GM12878 (cell line): ENCODE measurements at regions not wholly inside any gene's neighbourhood (a gene's known extent, or its start where the extent isn't known, plus 50 kb on each side); places are given as distances from the start of the nearest gene placed in this dataset.

Experiments used
- ATAC-seq: fragments of 200-7000 bp; cut with Tn5 transposase; 3 replicates; pipeline ENCODE4 v1.9.1; 2020; ENCODE audit warnings: mild to moderate bottlenecking, moderate library complexity
- BruUV-seq: library from RNA; stranded (reverse); fragments of 400-500 nt; replicated peaks from 2 replicates; lab custom pipeline; 2021; lab: Mats Ljungman, UMichigan
- CTCF ChIA-PET: fragments of 300-600 bp; sonication (Branson Sonifier 250); formaldehyde crosslinking; extraction: SDS; loops from one replicate; lab custom pipeline; 2021; ENCODE audit warnings: inconsistent platforms; lab: Yijun Ruan, JAX
- POLR2A ChIA-PET: fragments of 350-600 bp; formaldehyde crosslinking; extraction: SDS; loops from one replicate; lab custom pipeline; 2021; ENCODE audit warnings: inconsistent platforms; lab: Charles Lee
- RAD21 ChIA-PET: fragments of 300-600 bp; sonication (Branson Sonifier 250); formaldehyde crosslinking; loops from one replicate; lab custom pipeline; 2023; ENCODE audit warnings: antibody characterized with exemption; ENCODE audit not compliant: unreplicated experiment; lab: Charles Lee
- SMC1A ChIA-PET: fragments of 300-600 bp; sonication (Branson Sonifier 250); formaldehyde crosslinking; loops from one replicate; lab custom pipeline; 2023; ENCODE audit not compliant: unreplicated experiment, uncharacterized antibody; lab: Charles Lee
- DNase-seq: peaks from one replicate; pipeline ENCODE4 v3.0.0-alpha.2; 2011; ENCODE audit warnings: low read depth, low spot score
- FAIRE-seq: peaks from 3 replicates; lab custom pipeline; 2011; peaks lifted over from hg19 to GRCh38; lab: Jason Lieb, UNC
- H2AFZ ChIP-seq: 2 replicates; pipeline ENCODE4 v1.6.0; 2011; ENCODE audit warnings: low read depth, low read length, control low read depth; ENCODE audit not compliant: control insufficient read depth
- H3K27ac ChIP-seq: 2 replicates; pipeline ENCODE4 v1.5.1; 2011; ENCODE audit warnings: control low read depth; ENCODE audit not compliant: control insufficient read depth, insufficient read depth
- H3K27me3 ChIP-seq, 2 experiments: replicated peaks in 1 of 2; 2 replicates each; pipeline versions ENCODE4 v1.6.0 to v1.6.1; 2011; ENCODE audit warnings: low read length in 1 of 2; ENCODE audit not compliant: control insufficient read depth in 2 of 2, insufficient read depth in 2 of 2
- H3K36me3 ChIP-seq, 2 experiments: 2 replicates each; pipeline ENCODE4 v1.5.1; 2011; ENCODE audit warnings: low read length in 1 of 2; ENCODE audit not compliant: control insufficient read depth in 2 of 2, insufficient read depth in 2 of 2
- H3K4me1 ChIP-seq: 2 replicates; pipeline ENCODE4 v1.6.1; 2011; ENCODE audit warnings: mild to moderate bottlenecking, low read length, moderate library complexity, mixed read lengths; ENCODE audit not compliant: control insufficient read depth, insufficient read depth
- H3K4me2 ChIP-seq: 2 replicates; pipeline ENCODE4 v1.6.0; 2011; ENCODE audit warnings: control low read depth; ENCODE audit not compliant: control insufficient read depth, insufficient read depth
- H3K4me3 ChIP-seq: fragments of 200-600 bp; sonication (generic); 2 replicates; pipeline ENCODE4 v1.5.1; 2016
- H3K79me2 ChIP-seq: 2 replicates; pipeline ENCODE4 v1.6.0; 2011; ENCODE audit warnings: low read length; ENCODE audit not compliant: control insufficient read depth, insufficient read depth
- H3K9ac ChIP-seq: 2 replicates; pipeline ENCODE4 v1.8.0; 2011; ENCODE audit warnings: low read length, control low read depth, mixed read lengths; ENCODE audit not compliant: control insufficient read depth, insufficient read depth
- H3K9me3 ChIP-seq: replicated peaks from 3 replicates; pipeline ENCODE4 v1.5.1; 2011; ENCODE audit warnings: mild to moderate bottlenecking, low read length; ENCODE audit not compliant: control insufficient read depth, insufficient read depth
- H4K20me1 ChIP-seq: 2 replicates; pipeline ENCODE4 v1.6.0; 2011; ENCODE audit not compliant: control insufficient read depth, insufficient read depth
- BCL11A ChIP-seq: IDR thresholded peaks from 2 replicates; pipeline ENCODE4 v1.6.1; 2011; ENCODE audit warnings: low read depth, low read length
- BRCA1 ChIP-seq: IDR thresholded peaks from 2 replicates; pipeline ENCODE4 v1.6.1; 2011; ENCODE audit warnings: low read depth, low read length, improper control_type of control experiment
- CBFB ChIP-seq: IDR thresholded peaks from 2 replicates; pipeline ENCODE4 v1.6.1; 2016; ENCODE audit warnings: antibody characterized with exemption, low read depth
- CBX5 ChIP-seq: sonication (generic); IDR thresholded peaks from 2 replicates; pipeline ENCODE4 v1.6.1; 2016; ENCODE audit warnings: low read depth, moderate library complexity, mild to moderate bottlenecking, inconsistent platforms
- CEBPZ ChIP-seq: fragments of 150-350 bp; IDR thresholded peaks from 2 replicates; pipeline ENCODE4 v1.6.1; 2016; ENCODE audit warnings: low read depth, low read length
- ETV6 ChIP-seq, 2 experiments: fragments of 450-650 bp in 1 of 2; IDR thresholded peaks in 1 of 2; conservative IDR thresholded peaks in 1 of 2; 2 replicates each; pipeline ENCODE4 v1.6.1; 2014; ENCODE audit warnings: antibody characterized with exemption in 1 of 2, borderline replicate concordance in 1 of 2, low read depth in 1 of 2, mild to moderate bottlenecking in 1 of 2, moderate library complexity in 1 of 2
- HDAC2 ChIP-seq: fragments of 200-600 bp; sonication (generic); IDR thresholded peaks from 2 replicates; pipeline ENCODE4 v1.6.1; 2017
- IRF3 ChIP-seq: fragments of 450-650 bp; IDR thresholded peaks from 2 replicates; pipeline ENCODE4 v1.6.1; 2014; ENCODE audit warnings: mild to moderate bottlenecking
- MAX ChIP-seq: IDR thresholded peaks from 2 replicates; pipeline ENCODE4 v1.6.1; 2012; ENCODE audit warnings: low read depth, low read length, improper control_type of control experiment
- NRF1 ChIP-seq: conservative IDR thresholded peaks from 2 replicates; pipeline ENCODE4 v1.6.1; 2011; ENCODE audit warnings: mild to moderate bottlenecking, low read depth, low read length, improper control_type of control experiment
- PBX3 ChIP-seq: IDR thresholded peaks from 2 replicates; pipeline ENCODE4 v1.6.1; 2011; ENCODE audit warnings: mild to moderate bottlenecking, low read depth, low read length, moderate library complexity; ENCODE audit not compliant: insufficient replicate concordance
- PML ChIP-seq: IDR thresholded peaks from 2 replicates; pipeline ENCODE4 v1.6.1; 2012; ENCODE audit warnings: low read length, inconsistent platforms
- TAF1 ChIP-seq: IDR thresholded peaks from 2 replicates; pipeline ENCODE4 v1.6.1; 2011; ENCODE audit warnings: mild to moderate bottlenecking, low read depth, low read length, borderline replicate concordance
- WRNIP1 ChIP-seq: IDR thresholded peaks from 2 replicates; pipeline ENCODE4 v1.6.1; 2011; ENCODE audit warnings: low read depth, low read length, improper control_type of control experiment, borderline replicate concordance
- ZNF622 ChIP-seq: fragments of 450-650 bp; IDR thresholded peaks from 2 replicates; pipeline ENCODE4 v1.6.1; 2017; ENCODE audit warnings: mild to moderate bottlenecking, inconsistent platforms
- WGBS: methylation state at CpG from one replicate; pipeline ENCODE4 v1.1.6; 2016; ENCODE audit warnings: low lambda C conversion rate; ENCODE audit not compliant: insufficient replicate concordance, insufficient coverage; ENCODE audit errors: missing lambda C conversion rate; 5-methylcytosine and 5-hydroxymethylcytosine counted together
- in situ Hi-C: fragments of 300-500 bp; cut with MboI; formaldehyde crosslinking; loops from 9 replicates; pipeline ENCODE4 v1.14.3; 2018; ENCODE audit warnings: mixed read lengths
- intact Hi-C: fragments of 100-400 bp; cut with micrococcal nuclease; formaldehyde crosslinking; loops from one replicate; pipeline ENCODE4 v1.14.2; 2022; ENCODE audit not compliant: unreplicated experiment

- TF ChIP-seq IRF3 = no peak
Observed at GRCh38 chr13:105262579-105262978, 1272.9 kb downstream of the EFNB2 start (continued).

GRCh38 chr13:105259426-105259825 lies 1276.0 kb downstream of the EFNB2 start:
- ChIA-PET POLR2A (interaction anchor here (0.6 kb wide), 1 partner anchor 314 kb away, joined by 3 read pairs; no protein-coding TSS in a partner anchor), RAD21 (interaction anchor here (0.6 kb wide), 2 partner anchors 32 to 737 kb away, joined by 3 read pairs; no protein-coding TSS in a partner anchor), CTCF (interaction anchor here (0.8 kb wide), 1 partner anchor 10 kb away, joined by 3 read pairs; no protein-coding TSS in a partner anchor), SMC1A (interaction anchor here (0.5 to 1.5 kb wide), 4 partner anchors 12 to 807 kb away, joined by 3 read pairs; no protein-coding TSS in a partner anchor)
- Histone ChIP-seq H3K9me3 (no peaks in the 10 kb centered on the region), H3K4me2 (no peak overlapping the region), H3K36me3 (no peaks in the 10 kb centered on the region), H2AFZ (no peak overlapping the region), H3K79me2 (no peaks in the 10 kb centered on the region), H3K4me3 (no peak overlapping the region), H3K4me1 (no peaks in the 10 kb centered on the region), H3K27me3 (no peaks in the 10 kb centered on the region), H3K27ac (no peak overlapping the region), H4K20me1 (no peaks in the 10 kb centered on the region), H3K9ac (no peak overlapping the region)
- in situ Hi-C loops = no loop called here
- ATAC-seq (no peak), FAIRE-seq (no peak), DNase-seq (no peak)
- intact Hi-C loops = no loop called here
- BruUV-seq = no TSS peak
- WGBS = 49% methylated on average over 6 of the region's 6 CpGs
- no peak for TF ChIP-seq BCL11A
- TF ChIP-seq TAF1 = no peak
- TF ChIP-seq PBX3 = no peak
- TF ChIP-seq BRCA1 = no peak
- TF ChIP-seq CBFB = no peak
- no peak for TF ChIP-seq WRNIP1
- TF ChIP-seq CBX5 = no peak
- no peak for TF ChIP-seq ETV6 (conservative IDR thresholded peaks at IDR 0.05 in 1 of 2, IDR thresholded peaks at IDR 0.05 in 1 of 2; ENCODE audit: borderline replicate concordance in 1 of 2, low read depth in 1 of 2)
- no peak for TF ChIP-seq ZNF622
- TF ChIP-seq NRF1 = no peak
- TF ChIP-seq HDAC2 = no peak
- no peak for TF ChIP-seq CEBPZ
- TF ChIP-seq PML = no peak
- no peak for TF ChIP-seq MAX
